Stomach (tissue), 8 donors: ENCODE measurements at regions not wholly inside any gene's neighbourhood (a gene's known extent, or its start where the extent isn't known, plus 50 kb on each side); places are given as distances from the start of the nearest gene placed in this dataset.
A peak's percentile ranks its signal among the peaks of the same experiment; 100 is the strongest.

Experiments used
- DNase-seq, 2 donors: peaks; one replicate each; pipeline versions ENCODE4 v3.0.0 to v3.0.0-alpha.2; 2013 to 2019
- H3K27ac ChIP-seq, 5 donors: fragments of 200-600 bp in 4 of 5; sonication (generic) in 4 of 5; one replicate each; pipeline ENCODE4 v1.5.1; 2013 to 2019; ENCODE audit warnings: mild to moderate bottlenecking in 1 of 5, moderate library complexity in 1 of 5
- H3K27me3 ChIP-seq, 3 donors: fragments of 200-600 bp; sonication (generic); one replicate each; pipeline ENCODE4 v1.5.1; 2017 to 2019; ENCODE audit warnings: mixed run types in 1 of 3
- H3K36me3 ChIP-seq, 4 donors: fragments of 200-600 bp; sonication (generic); 1 replicate in 3 of 4; 2 replicates in 1 of 4; pipeline ENCODE4 v1.5.1; 2016 to 2019
- H3K4me1 ChIP-seq, 4 donors: fragments of 200-600 bp; sonication (generic); one replicate each; pipeline ENCODE4 v1.5.1; 2016 to 2019
- H3K4me3 ChIP-seq, 4 donors: fragments of 200-600 bp; sonication (generic) in 3 of 4; one replicate each; pipeline ENCODE4 v1.5.1; 2016 to 2019; ENCODE audit warnings: mild to moderate bottlenecking in 1 of 4
- H3K9me3 ChIP-seq, 4 donors: fragments of 200-600 bp; sonication (generic); one replicate each; pipeline ENCODE4 v1.5.1; 2016 to 2019
- CTCF ChIP-seq, 7 experiments: fragments of 450-650 bp in 4 of 7; fragments of 200-600 bp in 3 of 7; sonication (generic) in 3 of 7; IDR thresholded peaks; one replicate each; pipeline ENCODE4 v1.5.1; 2016 to 2019; ENCODE audit warnings: antibody characterized with exemption in 7 of 7, control low read depth in 2 of 7, mild to moderate bottlenecking in 1 of 7
- EP300 ChIP-seq: sonication (generic); formaldehyde crosslinking; IDR thresholded peaks from one replicate; pipeline ENCODE4 v1.6.1; 2017; ENCODE audit warnings: antibody characterized with exemption
- POLR2A ChIP-seq, 4 donors: fragments of 450-650 bp; IDR thresholded peaks; one replicate each; pipeline ENCODE4 v1.6.1; 2016; ENCODE audit warnings: antibody characterized with exemption in 4 of 4, control low read depth in 2 of 4, mild to moderate bottlenecking in 1 of 4, moderate library complexity in 1 of 4
- POLR2AphosphoS5 ChIP-seq, 3 donors: sonication (generic); formaldehyde crosslinking; IDR thresholded peaks; one replicate each; pipeline ENCODE4 v1.6.1; 2016; ENCODE audit warnings: antibody characterized with exemption in 3 of 3
- WGBS, 5 donors: extraction: QIAGEN DNeasy Blood & Tissue Kit in 3 of 5; methylation state at CpG; one replicate each; pipeline versions ENCODE4 v1.1.5 to v1.1.7; 2013 to 2018; 5-methylcytosine and 5-hydroxymethylcytosine counted together
- intact Hi-C: fragments of 100-400 bp; cut with DNase I; formaldehyde crosslinking; loops from one replicate; pipeline ENCODE4 v1.15.1; 2023; ENCODE audit warnings: low total_unique reads
- donor health status: healthy with polysubstance abuse.
- donor health status: Bipolar disorder and iron deficiency.
- donor health status: healthy.

DNA sequence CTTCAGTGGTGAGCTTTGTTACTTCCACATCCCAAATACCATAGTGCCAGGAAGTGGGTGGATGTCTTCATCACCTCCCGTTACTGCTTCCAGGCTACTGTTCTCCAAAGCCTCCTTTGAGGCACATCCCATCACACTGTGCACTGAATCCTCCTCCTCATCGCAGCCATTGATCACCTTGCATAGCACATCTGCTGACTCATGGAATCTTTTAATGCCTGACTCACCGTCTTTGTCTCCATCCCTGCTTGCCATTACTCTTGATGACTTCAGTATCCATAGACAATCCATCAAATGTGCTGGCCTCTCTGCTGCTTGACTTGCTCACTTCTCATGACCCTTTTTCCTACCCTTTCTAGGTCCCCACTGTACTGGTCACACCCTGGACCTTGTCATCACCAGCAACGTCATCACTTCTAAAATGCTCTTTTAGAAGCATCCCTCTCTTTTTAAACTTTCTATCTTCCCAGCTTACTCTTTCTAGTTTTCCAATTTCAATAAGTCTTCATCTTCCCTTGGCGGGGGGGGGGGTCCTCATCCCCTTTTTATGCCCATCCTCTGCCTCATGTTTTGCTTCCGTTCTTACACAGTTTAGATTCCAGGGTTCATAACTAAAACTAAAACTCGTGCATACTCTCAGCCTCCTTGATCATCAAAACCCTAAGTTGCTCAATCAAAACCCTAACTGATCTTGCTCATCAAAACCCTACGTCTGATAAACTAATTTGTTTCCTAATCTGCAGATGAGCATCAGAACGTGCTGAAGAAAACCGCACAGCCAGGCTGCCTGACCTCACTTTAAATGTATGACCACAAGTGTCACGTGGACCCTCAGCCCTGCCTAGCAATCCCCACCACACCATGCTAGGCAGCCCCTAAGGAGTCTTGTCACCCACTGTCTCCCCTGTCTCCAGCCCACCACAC, 289.7 kb upstream of the ZFHX3 start:
- H3K4me3 ChIP-seq = no peak overlapping the region
- peaks cover 0 to 5% (median 0%) of the 10 kb centered on the region in 3 donors for H3K27me3 ChIP-seq
- 75 to 85% (median 82%) methylated on average over 11 of the region's 11 CpGs for WGBS, 5 donors
- TF ChIP-seq POLR2AphosphoS5 (IDR thresholded peaks at IDR 0.05) (no peak), CTCF (IDR thresholded peaks at IDR 0.05) (no peak), EP300 (no peak), POLR2A (IDR thresholded peaks at IDR 0.05) (no peak)
- no peak overlapping the region for H3K27ac ChIP-seq
- H3K4me1 ChIP-seq = no peaks in the 10 kb centered on the region
- no peak for DNase-seq
- H3K9me3 ChIP-seq = no peaks in the 10 kb centered on the region
- H3K36me3 ChIP-seq = no peaks in the 10 kb centered on the region
- intact Hi-C loops = no loop called here

GRCh38 chr16:73329358-73330286, 281.7 kb upstream of the ZFHX3 start:
- Histone ChIP-seq H3K27me3 (no peaks in the 10 kb centered on the region), H3K27ac (no peak overlapping the region), H3K4me1 (no peaks in the 10 kb centered on the region), H3K4me3 (no peak overlapping the region), H3K36me3 (no peaks in the 10 kb centered on the region), H3K9me3 (no peaks in the 10 kb centered on the region)
- peak in 1 of 2 donors; percentile 48 for DNase-seq
- WGBS, 5 donors = 70 to 76% (median 73%) methylated on average over 16 of the region's 16 CpGs
- TF ChIP-seq POLR2AphosphoS5 (IDR thresholded peaks at IDR 0.05) (no peak), POLR2A (IDR thresholded peaks at IDR 0.05) (no peak), EP300 (no peak), CTCF (IDR thresholded peaks at IDR 0.05) (no peak)
- intact Hi-C loops = no loop called here

- H3K4me1 ChIP-seq = no peaks in the 10 kb centered on the region
- H3K4me3 ChIP-seq = no peak overlapping the region
- no peak for TF ChIP-seq POLR2AphosphoS5 (IDR thresholded peaks at IDR 0.05)
- TF ChIP-seq POLR2A (IDR thresholded peaks at IDR 0.05) = no peak
- TF ChIP-seq CTCF (IDR thresholded peaks at IDR 0.05) = no peak
- H3K9me3 ChIP-seq = no peaks in the 10 kb centered on the region
- no peaks in the 10 kb centered on the region for H3K36me3 ChIP-seq
- no peak overlapping the region for H3K27ac ChIP-seq
- DNase-seq = no peak
- no peaks in the 10 kb centered on the region for H3K27me3 ChIP-seq
- intact Hi-C loops = no loop called here
- WGBS, 5 donors = 50 to 75% (median 65%) methylated on average over 5 of the region's 5 CpGs
Observed at GRCh38 chr16:73326770-73327470, 279.0 kb upstream of the ZFHX3 start.

DNA sequence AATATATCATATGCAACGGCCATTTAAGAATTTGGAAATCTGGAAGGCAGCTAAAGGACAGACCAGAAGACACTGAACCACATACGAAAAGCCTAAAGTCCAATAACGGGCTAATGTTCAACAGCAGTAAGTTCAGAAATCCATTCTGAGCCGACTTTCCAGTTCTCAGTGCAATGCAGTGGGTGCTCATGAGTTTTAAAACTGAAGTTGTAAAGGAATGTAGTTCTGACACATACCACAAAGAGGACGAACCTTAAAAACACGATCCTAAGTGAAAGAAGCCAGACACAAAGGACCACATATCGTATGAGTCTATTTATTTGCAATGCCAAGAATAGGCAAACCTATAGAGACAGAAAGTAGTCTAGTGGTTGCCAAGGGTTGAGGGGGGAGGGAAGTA, 278.3 kb upstream of the ZFHX3 start:
- no peak for TF ChIP-seq POLR2A (IDR thresholded peaks at IDR 0.05)
- no peak for TF ChIP-seq EP300
- TF ChIP-seq POLR2AphosphoS5 (IDR thresholded peaks at IDR 0.05) = no peak
- TF ChIP-seq CTCF (IDR thresholded peaks at IDR 0.05) = no peak
- H3K27me3 ChIP-seq = no peaks in the 10 kb centered on the region
- H3K9me3 ChIP-seq = no peaks in the 10 kb centered on the region
- no peaks in the 10 kb centered on the region for H3K36me3 ChIP-seq
- no peaks in the 10 kb centered on the region for H3K4me1 ChIP-seq
- H3K27ac ChIP-seq = no peak overlapping the region
- intact Hi-C loops = no loop called here
- DNase-seq = no peak
- 84 to 90% (median 88%) methylated on average over 7 of the region's 7 CpGs for WGBS, 5 donors
- no peak overlapping the region for H3K4me3 ChIP-seq
